ENCODE measurements at regions not wholly inside any gene's neighbourhood (a gene's known extent, or its start where the extent isn't known, plus 50 kb on each side); places are given as distances from the start of the nearest gene placed in this dataset.

GRCh38 chr3:190252080-190252479 is 70.2 kb downstream of the CLDN1 start:
- peak; percentile 40 for DNase-seq (ENCODE audit: low spot score)

DNA sequence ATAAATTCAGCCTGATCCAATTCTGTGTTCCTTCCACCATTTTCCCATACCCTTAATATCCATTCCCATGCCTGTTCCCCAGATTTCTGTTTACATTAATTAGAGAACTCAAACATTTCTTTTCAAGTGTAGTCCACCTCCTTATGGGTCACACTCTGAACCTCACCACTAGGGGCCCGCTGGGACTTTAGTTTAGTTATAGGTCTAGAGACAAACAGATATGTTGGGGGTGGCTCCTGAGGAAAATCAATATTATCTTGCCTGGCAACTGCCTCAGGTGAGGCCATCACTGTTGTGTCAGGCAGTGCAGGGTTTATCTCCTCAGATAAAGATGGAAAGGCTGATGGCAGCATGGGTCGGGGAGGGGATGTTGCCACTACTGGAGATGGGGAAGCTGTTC is 72.8 kb downstream of the CLDN1 start:
- DNase-seq (ENCODE audit: low spot score), result no peak

GRCh38 chr3:190242147-190242546 is 80.1 kb downstream of the CLDN1 start:
- DNase-seq (ENCODE audit: low spot score), result no peak

GRCh38 chr3:190239325-190239724 is 82.9 kb downstream of the CLDN1 start:
- DNase-seq (ENCODE audit: low spot score), result no peak

DNA sequence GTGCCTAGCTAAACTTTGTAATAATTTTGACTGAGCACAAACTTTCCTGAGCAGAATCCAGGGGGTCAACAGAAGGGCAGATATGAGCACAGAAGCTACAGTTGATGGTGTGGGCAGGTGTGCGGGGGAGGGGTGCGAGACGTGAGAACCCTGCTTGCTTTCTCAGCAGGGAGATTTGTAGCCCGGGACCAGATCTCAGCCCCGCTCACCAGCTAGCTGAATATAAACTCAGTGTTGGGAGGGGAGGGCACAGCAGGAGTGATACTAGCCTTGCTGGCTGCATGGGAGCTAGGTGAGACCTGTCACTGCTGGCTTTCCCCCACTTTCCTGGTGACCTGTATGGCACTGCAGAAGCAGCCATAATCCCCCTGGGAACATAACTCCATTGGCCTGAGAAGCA is 83.4 kb downstream of the CLDN1 start:
- DNase-seq (ENCODE audit: low spot score), result no peak

GRCh38 chr3:190234621-190235020 is 87.6 kb downstream of the CLDN1 start:
- no peak for DNase-seq (ENCODE audit: low spot score)

DNA sequence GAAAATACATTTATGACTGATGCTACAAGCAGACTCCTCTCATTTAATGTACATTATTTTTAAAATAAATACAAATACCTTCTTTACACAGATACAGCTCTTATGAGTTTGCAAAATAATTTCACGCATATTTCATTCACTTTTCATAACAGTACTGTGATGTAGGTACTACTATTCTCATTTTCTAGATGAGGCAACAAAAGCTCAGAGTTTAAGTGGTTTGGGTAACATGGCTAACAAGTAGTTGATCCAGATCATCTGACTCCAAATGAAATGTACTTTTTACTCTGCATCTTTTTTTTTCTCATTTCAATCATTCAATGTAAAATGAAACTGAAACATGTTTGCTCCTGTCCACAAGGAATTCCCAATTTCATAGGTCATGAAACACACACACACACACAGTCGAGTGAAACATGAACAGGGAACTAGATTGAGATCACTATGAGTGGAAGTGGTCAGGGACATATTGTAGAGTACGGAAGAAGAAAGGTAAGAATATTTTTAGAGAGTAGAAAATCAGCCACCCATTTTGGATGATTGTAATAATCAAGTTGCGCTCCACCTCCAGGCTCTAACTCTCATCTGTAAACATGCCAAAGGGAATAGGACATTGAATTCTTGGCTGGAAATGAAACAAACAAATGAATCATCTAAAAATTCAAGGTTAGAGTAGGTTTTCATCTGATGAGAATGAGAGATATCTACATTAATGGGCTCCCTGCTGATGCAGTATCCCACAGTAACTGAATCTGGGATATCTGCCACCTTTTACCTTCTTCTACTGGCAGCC is 92.4 kb downstream of the CLDN1 start:
- DNase-seq (ENCODE audit: low spot score), result no peak

GRCh38 chr3:190227064-190227463 is 95.2 kb downstream of the CLDN1 start:
- DNase-seq (ENCODE audit: low spot score), result no peak

DNA sequence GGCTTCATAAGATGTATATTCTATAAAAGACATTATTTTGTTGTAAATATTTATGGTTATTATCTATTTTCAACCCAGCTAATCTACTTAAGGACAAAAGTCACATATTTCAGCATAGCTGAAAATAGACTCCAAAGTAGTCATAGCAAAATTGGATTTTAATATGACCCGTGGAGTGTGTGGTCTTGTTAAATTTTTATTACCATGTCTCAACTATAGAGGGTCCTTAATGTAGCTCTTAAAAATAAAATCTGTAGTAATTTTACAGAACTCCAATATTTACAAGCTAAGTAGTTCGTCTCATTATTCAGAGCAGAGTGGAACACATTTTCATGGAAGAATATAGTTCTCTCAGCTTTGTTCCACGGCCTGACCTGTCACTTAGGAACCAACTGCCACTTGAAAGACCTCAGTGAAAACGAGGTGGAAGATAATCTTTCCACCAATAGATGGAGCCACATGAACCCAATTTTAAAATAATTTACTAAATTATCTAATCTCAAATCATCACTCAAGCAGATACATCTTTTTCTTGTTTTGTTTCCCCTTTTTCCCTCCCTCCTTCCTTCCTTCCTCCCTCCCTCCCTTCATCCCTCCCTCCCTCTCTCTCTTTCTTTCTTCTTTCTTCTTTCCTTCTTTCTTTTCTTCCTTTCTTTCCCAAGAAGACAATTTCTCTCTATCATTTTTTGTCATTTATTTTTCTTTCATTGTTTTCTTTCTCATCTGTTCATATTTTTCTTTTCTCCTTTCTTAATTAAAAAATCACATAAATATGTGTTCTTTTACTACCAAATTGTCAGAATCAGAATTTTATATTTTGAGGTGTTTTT is 97.2 kb downstream of the CLDN1 start:
- peak; percentile 17 for DNase-seq (ENCODE audit: low spot score)

- DNase-seq (ENCODE audit: low spot score), result no peak
These were observed 97.8 kb downstream of the CLDN1 start for GRCh38 chr3:190224456-190224855.

DNA sequence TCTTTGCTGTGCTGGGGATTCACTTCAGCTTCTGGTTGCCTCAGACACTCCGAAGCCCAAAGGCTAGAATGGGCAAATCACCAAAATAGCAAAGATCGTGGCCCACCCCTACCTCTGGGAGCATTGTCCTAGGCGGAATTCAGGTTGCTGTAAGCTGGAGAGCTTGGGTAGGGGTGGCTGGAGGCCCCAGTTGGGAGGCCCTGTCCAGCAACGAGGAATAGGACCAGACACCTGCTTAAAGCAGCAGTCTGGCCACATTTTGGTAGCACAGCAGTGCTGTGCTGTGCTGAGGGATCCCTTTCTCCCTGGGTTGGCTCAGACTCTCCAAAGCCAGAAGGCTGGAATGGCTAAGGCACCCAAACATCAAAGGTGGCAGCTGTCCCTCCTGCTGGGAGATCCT is 99.3 kb downstream of the CLDN1 start:
- DNase-seq (ENCODE audit: low spot score), result no peak

DNA sequence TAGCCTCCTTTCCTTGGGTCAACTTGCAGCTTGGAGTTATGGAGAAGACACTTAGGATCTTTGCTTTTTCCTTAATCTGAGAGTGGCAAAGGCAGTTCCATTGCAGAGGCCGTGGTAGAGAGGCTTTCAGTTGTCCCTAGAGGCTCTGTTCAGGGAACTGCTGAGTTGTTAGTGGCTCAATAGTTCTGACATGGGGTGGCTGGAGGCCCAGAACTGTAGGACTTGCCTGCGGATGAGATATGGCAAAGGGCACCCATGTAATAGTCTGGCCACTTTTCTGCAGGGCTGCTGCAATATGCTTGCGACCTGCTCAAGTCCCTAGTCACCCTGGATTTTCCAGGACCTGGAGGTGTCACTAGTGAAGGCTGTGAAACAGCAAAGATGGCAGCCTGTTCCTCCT is 99.9 kb downstream of the CLDN1 start:
- DNase-seq (ENCODE audit: low spot score), result no peak

GRCh38 chr3:190220362-190220761 is 99.7 kb upstream of the P3H2 start:
- DNase-seq (ENCODE audit: low spot score), result no peak

DNA sequence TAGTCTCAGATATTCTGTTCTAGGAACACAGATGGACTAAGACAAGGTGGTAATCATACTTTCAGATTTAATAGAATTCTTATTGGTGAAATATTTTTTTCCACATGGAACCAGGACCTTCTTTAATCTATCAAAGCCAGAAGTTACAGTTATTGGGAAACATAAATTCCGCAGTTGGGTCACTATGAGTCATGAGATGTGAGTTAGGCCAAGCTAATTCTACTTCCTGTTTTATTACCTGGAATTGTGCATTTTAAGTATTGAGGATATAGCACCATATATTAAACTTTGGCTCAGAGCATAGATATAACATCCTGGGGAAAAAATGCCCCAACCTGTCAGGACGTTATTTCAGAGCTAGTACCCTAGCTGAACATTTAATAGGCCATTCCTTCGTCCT is 96.4 kb upstream of the P3H2 start:
- DNase-seq (ENCODE audit: low spot score), result no peak

- no peak for DNase-seq (ENCODE audit: low spot score)
These were observed 93.0 kb upstream of the P3H2 start for GRCh38 chr3:190213727-190214126.

DNA sequence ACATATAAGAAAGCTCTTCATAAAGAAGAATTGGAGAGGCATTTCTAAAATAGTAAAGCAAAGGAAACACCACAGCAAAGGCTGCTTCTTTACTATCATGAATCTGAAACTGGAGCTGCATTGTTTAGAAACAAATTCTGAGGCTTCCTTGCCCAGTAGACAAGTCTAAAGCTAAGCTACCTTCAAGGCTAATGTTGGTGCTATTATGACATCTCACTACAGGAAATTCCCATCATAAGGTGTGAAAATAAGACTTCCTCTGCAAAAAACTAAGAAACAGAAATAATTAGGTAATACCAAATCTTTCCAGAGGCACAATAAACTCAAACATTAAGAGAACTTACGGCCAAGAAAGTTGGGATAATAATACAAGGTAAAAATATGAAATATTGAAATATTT is 89.9 kb upstream of the P3H2 start:
- no peak for DNase-seq (ENCODE audit: low spot score)

GRCh38 chr3:190209533-190209932 is 88.8 kb upstream of the P3H2 start:
- DNase-seq (ENCODE audit: low spot score), result no peak

DNA sequence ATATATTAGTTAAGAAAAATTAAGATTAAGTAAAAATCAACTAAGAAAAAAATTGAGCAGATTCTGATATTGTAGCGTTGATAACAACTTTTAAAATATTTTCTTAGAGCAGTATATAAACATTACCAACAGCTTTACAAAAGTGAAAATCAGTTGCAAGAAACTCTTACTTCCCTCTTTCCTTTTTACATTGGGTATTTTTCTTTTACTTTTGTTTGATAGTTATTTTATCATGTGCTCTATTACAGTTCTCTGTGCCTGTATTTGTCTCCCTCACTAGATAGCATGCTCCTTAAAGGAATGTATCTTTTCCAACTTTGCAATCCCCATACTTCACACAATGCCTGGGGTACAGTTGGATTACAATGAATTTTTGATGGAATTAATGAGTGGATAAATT is 87.5 kb upstream of the P3H2 start:
- DNase-seq (ENCODE audit: low spot score), result no peak

DNA sequence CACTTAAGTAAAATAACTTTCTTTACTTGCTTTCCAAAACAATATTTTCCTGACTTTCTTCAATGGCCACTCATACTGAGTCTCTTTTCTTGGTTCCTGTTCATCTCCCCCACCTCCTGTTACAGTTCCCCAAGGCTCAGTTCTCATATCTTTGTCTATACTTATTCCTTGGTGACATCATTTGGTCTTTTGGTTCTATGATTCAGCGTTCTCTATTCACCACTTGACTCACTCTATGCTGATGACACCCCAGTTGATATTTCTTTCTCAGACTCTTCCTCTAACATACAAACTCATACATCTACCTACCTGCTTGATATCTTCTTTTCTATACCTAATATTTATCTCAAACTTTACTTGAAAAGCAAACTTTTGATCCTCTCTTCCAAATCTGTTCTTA is 85.0 kb upstream of the P3H2 start:
- DNase-seq (ENCODE audit: low spot score), result peak; percentile 28

- no peak for DNase-seq (ENCODE audit: low spot score)
These were observed 83.5 kb upstream of the P3H2 start for GRCh38 chr3:190204200-190204599.

DNA sequence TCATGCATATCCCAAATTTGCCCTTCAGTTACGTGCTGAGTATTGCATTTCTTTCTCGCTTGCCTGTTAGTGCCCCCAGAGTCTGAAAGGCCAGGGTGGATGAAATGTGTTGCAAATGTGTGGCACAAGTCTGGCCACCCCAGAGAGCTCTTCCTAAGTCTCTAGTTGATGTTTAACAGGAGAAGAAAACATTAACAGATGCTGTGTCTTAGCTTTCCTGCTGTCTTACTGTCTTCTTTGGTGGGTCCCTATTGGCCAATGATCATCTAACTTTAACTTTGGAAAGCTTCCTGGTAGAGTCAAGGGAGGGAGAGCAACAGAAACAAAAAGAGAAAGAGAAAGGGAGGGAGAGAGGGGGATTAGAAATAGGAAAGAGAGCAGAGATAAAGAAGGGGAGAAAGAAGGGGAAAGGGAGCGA is 76.7 kb upstream of the P3H2 start:
- no peak for DNase-seq (ENCODE audit: low spot score)

GRCh38 chr3:190194506-190194905 is 73.8 kb upstream of the P3H2 start:
- DNase-seq (ENCODE audit: low spot score), result no peak

DNA sequence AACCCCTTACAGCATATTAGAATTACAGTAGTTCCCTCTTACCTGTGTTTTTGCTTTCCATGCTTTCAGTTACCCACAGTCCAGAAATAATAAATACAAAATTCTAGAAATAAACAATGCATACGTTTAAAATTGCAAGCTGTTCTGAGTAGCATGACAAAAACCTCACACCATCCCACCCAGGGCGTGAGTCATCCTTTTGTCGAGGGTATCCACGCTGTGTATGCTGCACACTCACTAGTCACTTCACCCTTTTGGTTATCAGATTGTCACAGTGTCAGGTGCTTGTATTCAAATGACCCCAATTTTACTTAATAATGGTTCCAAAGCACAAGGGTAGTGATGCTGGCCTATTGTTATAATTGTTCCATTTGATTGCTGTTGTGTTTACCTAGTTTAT is 72.5 kb upstream of the P3H2 start:
- no peak for DNase-seq (ENCODE audit: low spot score)

DNA sequence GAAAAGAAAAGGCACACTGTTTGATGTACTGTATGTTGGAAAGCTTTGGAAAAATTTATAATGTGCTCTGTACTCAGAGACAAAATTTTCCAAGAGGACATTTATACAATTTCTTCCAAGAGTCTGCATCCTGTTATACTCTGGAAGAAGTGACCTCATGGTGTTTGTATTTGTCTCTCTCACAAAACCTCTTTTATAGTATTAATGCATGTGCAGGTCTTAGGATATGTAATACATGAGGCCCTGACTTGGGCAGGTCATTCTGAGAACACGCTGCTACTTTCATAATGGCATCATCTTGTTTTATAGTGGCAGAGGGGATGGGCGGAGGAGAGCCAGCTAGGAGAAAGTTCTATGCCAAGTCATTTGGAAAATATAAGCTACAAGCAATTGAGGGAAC is 72.0 kb upstream of the P3H2 start:
- no peak for DNase-seq (ENCODE audit: low spot score)
